ENCODE measurements at regions not wholly inside any gene's neighbourhood (a gene's known extent, or its start where the extent isn't known, plus 50 kb on each side); places are given as distances from the start of the nearest gene placed in this dataset.

- TF ChIP-seq REST (IDR thresholded peaks at IDR 0.05; ENCODE audit: insufficient replicate concordance, low read depth) (no peak), CTCF (IDR thresholded peaks at IDR 0.05; ENCODE audit: insufficient read depth, low read length) (no peak)
These were observed 162.2 kb downstream of the ZNF674 start for GRCh38 chrX:46383006-46383405.
